ENCODE measurements at regions not wholly inside any gene's neighbourhood (a gene's known extent, or its start where the extent isn't known, plus 50 kb on each side); places are given as distances from the start of the nearest gene placed in this dataset.

DNA sequence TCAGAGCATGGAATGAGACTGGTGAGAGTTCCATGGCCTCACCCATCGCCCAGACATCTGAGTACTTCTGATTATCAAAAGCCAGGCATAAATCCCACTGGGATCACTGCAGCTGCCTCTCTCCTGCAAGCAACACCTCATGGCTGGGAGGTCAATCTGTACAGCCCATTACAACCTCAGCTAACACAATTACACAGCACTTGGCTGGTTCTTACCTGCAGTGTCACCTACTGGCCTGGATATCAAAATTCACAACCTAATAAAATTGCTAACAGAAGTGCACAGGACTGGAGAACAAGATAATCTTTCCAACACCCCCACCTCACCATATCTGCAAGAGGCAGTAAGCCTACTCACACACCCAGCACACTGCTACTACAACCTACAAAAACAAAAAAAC lies 341.7 kb upstream of the NDST3 start:
- ATAC-seq, result no peak
- no peak for TF ChIP-seq EP300 (IDR thresholded peaks at IDR 0.05)
- TF ChIP-seq POLR2A (IDR thresholded peaks at IDR 0.05), result no peak
- TF ChIP-seq POLR2AphosphoS5 (IDR thresholded peaks at IDR 0.05), result no peak
- TF ChIP-seq, protein P1, sequence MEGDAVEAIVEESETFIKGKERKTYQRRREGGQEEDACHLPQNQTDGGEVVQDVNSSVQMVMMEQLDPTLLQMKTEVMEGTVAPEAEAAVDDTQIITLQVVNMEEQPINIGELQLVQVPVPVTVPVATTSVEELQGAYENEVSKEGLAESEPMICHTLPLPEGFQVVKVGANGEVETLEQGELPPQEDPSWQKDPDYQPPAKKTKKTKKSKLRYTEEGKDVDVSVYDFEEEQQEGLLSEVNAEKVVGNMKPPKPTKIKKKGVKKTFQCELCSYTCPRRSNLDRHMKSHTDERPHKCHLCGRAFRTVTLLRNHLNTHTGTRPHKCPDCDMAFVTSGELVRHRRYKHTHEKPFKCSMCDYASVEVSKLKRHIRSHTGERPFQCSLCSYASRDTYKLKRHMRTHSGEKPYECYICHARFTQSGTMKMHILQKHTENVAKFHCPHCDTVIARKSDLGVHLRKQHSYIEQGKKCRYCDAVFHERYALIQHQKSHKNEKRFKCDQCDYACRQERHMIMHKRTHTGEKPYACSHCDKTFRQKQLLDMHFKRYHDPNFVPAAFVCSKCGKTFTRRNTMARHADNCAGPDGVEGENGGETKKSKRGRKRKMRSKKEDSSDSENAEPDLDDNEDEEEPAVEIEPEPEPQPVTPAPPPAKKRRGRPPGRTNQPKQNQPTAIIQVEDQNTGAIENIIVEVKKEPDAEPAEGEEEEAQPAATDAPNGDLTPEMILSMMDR (IDR thresholded peaks at IDR 0.05), result no peak

GRCh38 chr4:117699595-117699994 lies 334.7 kb upstream of the NDST3 start:
- H3K27ac ChIP-seq, result no peak overlapping the region
- no peaks in the 10 kb centered on the region for H3K36me3 ChIP-seq
- no peaks in the 10 kb centered on the region for H3K9me3 ChIP-seq
- no peaks in the 10 kb centered on the region for H3K27me3 ChIP-seq
- no peaks in the 10 kb centered on the region for H3K4me1 ChIP-seq
- TF ChIP-seq POLR2A (IDR thresholded peaks at IDR 0.05), result no peak
- TF ChIP-seq, protein P1 (IDR thresholded peaks at IDR 0.05), result no peak
- WGBS, 2 donors (ENCODE audit: low coverage in 1 of 2), result 60 to 67% methylated on average over 2 of the region's 2 CpGs
- no peak overlapping the region for H3K4me3 ChIP-seq
- no peak for ATAC-seq

More for the DNA sequence above, 341.7 kb upstream of the NDST3 start:
- peaks cover 6% of the 10 kb centered on the region for H3K27me3 ChIP-seq
- H3K9me3 ChIP-seq, result peaks cover 0 to 7% (median 0%) of the 10 kb centered on the region in 3 donors
- no peaks in the 10 kb centered on the region for H3K36me3 ChIP-seq
- WGBS, 2 donors (ENCODE audit: low coverage in 1 of 2), result no CpG with 5 or more reads among the region's 1 CpG
- H3K4me1 ChIP-seq, result no peaks in the 10 kb centered on the region
- no peak overlapping the region for H3K27ac ChIP-seq
- no peak overlapping the region for H3K4me3 ChIP-seq

DNA sequence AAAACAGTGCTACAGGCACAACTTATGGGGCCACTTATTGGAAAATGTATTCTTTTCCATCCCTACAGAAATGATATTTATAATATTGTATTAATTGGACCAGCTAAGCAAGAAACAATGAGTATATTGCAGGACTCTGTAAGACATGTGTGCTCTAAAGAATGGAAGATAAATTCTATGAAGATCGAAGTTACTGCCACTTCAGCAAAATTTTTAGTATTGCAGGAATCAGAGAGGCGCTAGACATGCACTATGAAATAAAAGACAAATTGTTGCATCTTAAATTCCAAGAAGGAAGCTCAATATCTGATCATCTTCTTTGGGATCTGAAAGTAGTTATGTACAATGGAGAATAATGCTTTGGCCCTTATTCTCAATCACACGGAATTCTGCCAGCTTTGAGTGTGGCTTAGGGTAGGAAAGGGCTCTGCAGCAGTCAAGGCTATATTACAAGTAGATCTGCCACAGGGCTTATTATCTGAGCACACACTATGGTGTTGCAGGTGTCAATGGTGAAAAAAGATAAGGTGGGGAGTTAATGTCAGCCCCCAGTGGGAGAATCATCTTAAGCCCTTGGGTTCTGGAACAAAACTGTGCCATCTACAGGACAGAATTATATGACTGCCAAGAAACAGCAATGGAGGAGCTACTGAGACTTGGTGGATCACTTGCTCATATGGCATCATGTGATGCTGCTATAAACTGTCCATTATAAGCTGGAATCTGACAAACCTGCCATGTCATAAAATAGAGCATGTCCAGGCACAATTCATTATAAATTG lies 334.0 kb upstream of the NDST3 start:
- no peak for TF ChIP-seq EP300 (IDR thresholded peaks at IDR 0.05)
- TF ChIP-seq POLR2A (IDR thresholded peaks at IDR 0.05), result no peak
- no peak for TF ChIP-seq POLR2AphosphoS5 (IDR thresholded peaks at IDR 0.05)
- TF ChIP-seq, protein P1 (IDR thresholded peaks at IDR 0.05), result no peak
- ATAC-seq, result no peak
- H3K27ac ChIP-seq, result no peak overlapping the region
- no peak overlapping the region for H3K4me3 ChIP-seq
- H3K36me3 ChIP-seq, result no peaks in the 10 kb centered on the region
- H3K27me3 ChIP-seq, result no peaks in the 10 kb centered on the region
- 70 to 85% methylated on average over 3 of the region's 3 CpGs for WGBS, 2 donors (ENCODE audit: low coverage in 1 of 2)
- no peaks in the 10 kb centered on the region for H3K4me1 ChIP-seq
- no peaks in the 10 kb centered on the region for H3K9me3 ChIP-seq

DNA sequence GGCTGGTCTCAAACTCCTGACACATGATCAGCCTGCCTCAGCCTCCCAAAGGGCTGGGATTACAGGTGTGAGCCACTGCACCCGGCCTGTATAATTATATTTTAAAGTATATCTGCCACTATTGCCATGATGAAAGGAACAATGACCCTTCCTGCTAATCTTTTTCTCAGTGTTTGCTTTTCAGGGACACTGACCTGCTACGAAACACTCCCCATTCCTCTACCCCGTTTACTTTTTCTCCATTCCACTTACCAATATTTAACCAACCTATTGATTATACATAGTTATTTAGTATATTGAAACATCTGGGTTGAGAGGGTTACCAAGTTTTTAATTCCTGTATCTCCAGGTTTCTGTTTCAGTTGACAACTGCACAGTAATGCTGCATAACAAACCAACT lies 331.9 kb upstream of the NDST3 start:
- TF ChIP-seq POLR2AphosphoS5 (IDR thresholded peaks at IDR 0.05), result no peak
- TF ChIP-seq, protein P1 (IDR thresholded peaks at IDR 0.05), result no peak
- TF ChIP-seq POLR2A (IDR thresholded peaks at IDR 0.05), result no peak
- TF ChIP-seq EP300 (IDR thresholded peaks at IDR 0.05), result no peak
- no peaks in the 10 kb centered on the region for H3K4me1 ChIP-seq
- 69 to 88% methylated on average over 3 of the region's 3 CpGs for WGBS, 2 donors (ENCODE audit: low coverage in 1 of 2)
- H3K4me3 ChIP-seq, result no peak overlapping the region
- no peaks in the 10 kb centered on the region for H3K27me3 ChIP-seq
- H3K27ac ChIP-seq, result no peak overlapping the region
- H3K36me3 ChIP-seq, result no peaks in the 10 kb centered on the region
- H3K9me3 ChIP-seq, result peaks cover 0 to 8% (median 0%) of the 10 kb centered on the region in 3 donors
- no peak for ATAC-seq

DNA sequence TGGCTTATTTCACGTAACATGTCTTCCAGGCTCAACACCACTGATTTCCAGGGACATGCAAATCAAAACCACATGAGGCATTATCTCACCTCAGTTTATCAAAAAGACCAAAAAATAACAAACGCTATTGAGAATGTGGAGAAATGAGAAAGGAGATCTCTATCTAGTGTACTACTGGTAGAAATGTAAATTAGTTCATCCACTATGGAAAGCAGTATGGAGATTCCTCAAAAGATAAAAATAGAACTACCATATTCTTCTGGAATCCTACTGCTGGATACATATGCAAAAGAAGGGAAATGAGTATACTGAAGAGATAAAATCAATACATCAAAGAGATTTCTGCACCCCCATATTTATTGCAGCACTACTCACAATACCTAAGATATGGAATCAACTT lies 329.6 kb upstream of the NDST3 start:
- Histone ChIP-seq H3K4me1 (no peaks in the 10 kb centered on the region), H3K4me3 (no peak overlapping the region), H3K9me3 (peaks cover 0 to 21% (median 0%) of the 10 kb centered on the region in 3 donors), H3K27me3 (no peaks in the 10 kb centered on the region), H3K36me3 (no peaks in the 10 kb centered on the region), H3K27ac (no peak overlapping the region)
- TF ChIP-seq POLR2A (IDR thresholded peaks at IDR 0.05) (no peak), EP300 (IDR thresholded peaks at IDR 0.05) (no peak), POLR2AphosphoS5 (IDR thresholded peaks at IDR 0.05) (no peak)
- TF ChIP-seq, protein P1 (IDR thresholded peaks at IDR 0.05), result no peak
- WGBS, 2 donors (ENCODE audit: low coverage in 1 of 2), result 67 to 83% methylated on average over 1 to 2 of the region's 2 CpGs
- ATAC-seq, result no peak

Data from gastroesophageal sphincter (tissue), 4 donors.